ENCODE measurements at regions not wholly inside any gene's neighbourhood (a gene's known extent, or its start where the extent isn't known, plus 50 kb on each side); places are given as distances from the start of the nearest gene placed in this dataset.

GRCh38 chr9:23622396-23622795, 203.6 kb downstream of the ELAVL2 start:
- TF ChIP-seq CTCF (IDR thresholded peaks at IDR 0.05): no peak
- no peak for TF ChIP-seq POLR2AphosphoS5 (IDR thresholded peaks at IDR 0.05; ENCODE audit: insufficient read depth in 1 of 2, low read depth in 1 of 2)
- no peak for TF ChIP-seq POLR2A (IDR thresholded peaks at IDR 0.05)

All from vagina (tissue), 2 donors.